ENCODE measurements at regions not wholly inside any gene's neighbourhood (a gene's known extent, or its start where the extent isn't known, plus 50 kb on each side); places are given as distances from the start of the nearest gene placed in this dataset.

DNA sequence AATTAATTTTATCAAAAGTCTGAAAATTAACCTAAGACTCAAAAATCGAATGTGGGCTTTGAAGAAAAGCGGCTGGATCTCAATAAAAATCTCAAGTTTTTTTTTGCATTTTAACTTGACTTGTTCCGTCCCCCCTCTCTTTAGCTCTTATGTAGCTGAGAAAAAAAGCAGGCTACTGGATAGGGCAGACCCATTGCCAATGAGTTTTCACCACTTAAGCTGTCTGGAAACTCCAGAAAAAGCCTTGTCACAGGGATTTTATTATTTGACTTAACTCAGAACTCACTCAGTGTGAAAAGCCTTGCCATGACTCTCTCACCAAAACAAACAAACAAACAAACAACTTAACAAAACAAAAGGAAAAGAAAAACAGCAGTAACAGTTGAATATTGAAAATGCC lies 247.4 kb downstream of the CDH9 start:
- TF ChIP-seq, protein P1, sequence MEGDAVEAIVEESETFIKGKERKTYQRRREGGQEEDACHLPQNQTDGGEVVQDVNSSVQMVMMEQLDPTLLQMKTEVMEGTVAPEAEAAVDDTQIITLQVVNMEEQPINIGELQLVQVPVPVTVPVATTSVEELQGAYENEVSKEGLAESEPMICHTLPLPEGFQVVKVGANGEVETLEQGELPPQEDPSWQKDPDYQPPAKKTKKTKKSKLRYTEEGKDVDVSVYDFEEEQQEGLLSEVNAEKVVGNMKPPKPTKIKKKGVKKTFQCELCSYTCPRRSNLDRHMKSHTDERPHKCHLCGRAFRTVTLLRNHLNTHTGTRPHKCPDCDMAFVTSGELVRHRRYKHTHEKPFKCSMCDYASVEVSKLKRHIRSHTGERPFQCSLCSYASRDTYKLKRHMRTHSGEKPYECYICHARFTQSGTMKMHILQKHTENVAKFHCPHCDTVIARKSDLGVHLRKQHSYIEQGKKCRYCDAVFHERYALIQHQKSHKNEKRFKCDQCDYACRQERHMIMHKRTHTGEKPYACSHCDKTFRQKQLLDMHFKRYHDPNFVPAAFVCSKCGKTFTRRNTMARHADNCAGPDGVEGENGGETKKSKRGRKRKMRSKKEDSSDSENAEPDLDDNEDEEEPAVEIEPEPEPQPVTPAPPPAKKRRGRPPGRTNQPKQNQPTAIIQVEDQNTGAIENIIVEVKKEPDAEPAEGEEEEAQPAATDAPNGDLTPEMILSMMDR (IDR thresholded peaks at IDR 0.05) = no peak
- TF ChIP-seq POLR2A (IDR thresholded peaks at IDR 0.05) = no peak
